A673 (cell line): ENCODE measurements at regions not wholly inside any gene's neighbourhood (a gene's known extent, or its start where the extent isn't known, plus 50 kb on each side); places are given as distances from the start of the nearest gene placed in this dataset.

Source experiments
- BruUV-seq: library from RNA; stranded (reverse); fragments of 400-500 nt; replicated peaks from 2 replicates; lab custom pipeline; 2021; lab: Mats Ljungman, UMichigan
- CTCF ChIA-PET: fragments of 300-600 bp; sonication (Branson Sonifier 250); formaldehyde crosslinking; loops from one replicate; lab custom pipeline; 2022; ENCODE audit warnings: antibody characterized with exemption; lab: Charles Lee
- POLR2A ChIA-PET: fragments of 300-600 bp; sonication (Branson Sonifier 250); formaldehyde crosslinking; loops from one replicate; lab custom pipeline; 2022; ENCODE audit warnings: antibody characterized with exemption; ENCODE audit not compliant: low non-redundant PET; lab: Charles Lee
- DNase-seq: peaks from one replicate; pipeline ENCODE4 v3.0.0-alpha.2; 2015; ENCODE audit warnings: low spot score
- H3K27ac ChIP-seq: fragments of 200-600 bp; sonication (generic); 2 replicates; pipeline ENCODE4 v1.5.1; 2016; ENCODE audit warnings: mixed run types, low read depth, mild to moderate bottlenecking, mixed read lengths, antibody characterized with exemption, low read length; ENCODE audit not compliant: poor library complexity, severe bottlenecking
- H3K27me3 ChIP-seq: fragments of 200-600 bp; sonication (generic); replicated peaks from 2 replicates; pipeline ENCODE4 v1.6.1; 2017; ENCODE audit warnings: mixed run types, low read depth, mild to moderate bottlenecking, mixed read lengths, antibody characterized with exemption, low read length; ENCODE audit not compliant: insufficient read depth, poor library complexity
- H3K36me3 ChIP-seq: fragments of 200-600 bp; sonication (generic); 2 replicates; pipeline ENCODE4 v1.6.1; 2016; ENCODE audit warnings: mixed run types, mild to moderate bottlenecking, mixed read lengths, antibody characterized with exemption, low read length; ENCODE audit not compliant: insufficient read depth, poor library complexity, severe bottlenecking
- H3K4me1 ChIP-seq: fragments of 200-600 bp; sonication (generic); 2 replicates; pipeline ENCODE4 v1.6.1; 2017; ENCODE audit warnings: mixed run types, mild to moderate bottlenecking, mixed read lengths, antibody characterized with exemption, low read length; ENCODE audit not compliant: insufficient read depth, poor library complexity, severe bottlenecking
- H3K4me3 ChIP-seq: fragments of 200-600 bp; sonication (generic); 2 replicates; pipeline ENCODE4 v1.5.1; 2016; ENCODE audit warnings: low read depth, mixed run types, mild to moderate bottlenecking, mixed read lengths, low read length; ENCODE audit not compliant: poor library complexity, severe bottlenecking
- H3K9me3 ChIP-seq: fragments of 200-600 bp; sonication (generic); 2 replicates; pipeline ENCODE4 v1.6.1; 2016; ENCODE audit warnings: mixed run types, low read depth, mild to moderate bottlenecking, mixed read lengths, antibody characterized with exemption, low read length; ENCODE audit not compliant: poor library complexity, severe bottlenecking
- EZH2 ChIP-seq: fragments of 200-600 bp; sonication (generic); IDR thresholded peaks from 2 replicates; pipeline ENCODE4 v1.6.1; 2017; ENCODE audit warnings: borderline replicate concordance, low read depth, mild to moderate bottlenecking, mixed read lengths, antibody characterized with exemption, low read length; ENCODE audit not compliant: poor library complexity, severe bottlenecking
- intact Hi-C: fragments of 100-400 bp; cut with micrococcal nuclease; formaldehyde crosslinking; loops from one replicate; pipeline ENCODE4 v1.10.0; 2022; ENCODE audit not compliant: unreplicated experiment
- TF ChIP-seq, protein P1 (sequence below): fragments of 300-800, 200-600 bp; sonication (generic); conservative IDR thresholded peaks from 2 replicates; pipeline ENCODE4 v1.5.1; 2017; ENCODE audit warnings: low read depth, mild to moderate bottlenecking, antibody characterized with exemption, low read length, moderate library complexity, mixed read lengths

DNA sequence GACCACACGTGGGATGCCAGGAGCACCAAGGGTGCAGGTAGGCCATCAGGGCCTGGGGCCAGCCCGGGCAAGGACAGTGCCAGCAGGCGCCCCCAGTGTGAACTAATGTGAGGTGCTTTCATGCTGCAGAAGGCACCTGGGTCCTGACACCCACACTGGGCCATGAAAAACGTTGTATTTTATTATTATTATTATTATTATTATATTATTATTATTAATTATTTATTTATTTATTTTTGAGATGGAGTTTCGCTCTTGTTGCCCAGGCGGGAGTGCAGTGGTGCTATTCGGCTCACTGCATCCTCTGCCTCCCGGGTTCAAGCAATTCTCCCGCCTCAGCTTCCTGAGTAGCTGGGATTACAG lies 1267.3 kb downstream of the BRD1 start:
- Histone ChIP-seq H3K4me1 (peaks cover 9% of the 10 kb centered on the region), H3K36me3 (no peaks in the 10 kb centered on the region), H3K9me3 (no peaks in the 10 kb centered on the region), H3K27me3 (no peaks in the 10 kb centered on the region), H3K4me3 (no peak overlapping the region), H3K27ac (no peak overlapping the region)
- CTCF ChIA-PET, result no interaction called here
- BruUV-seq, result no TSS peak
- TF ChIP-seq, protein P1, sequence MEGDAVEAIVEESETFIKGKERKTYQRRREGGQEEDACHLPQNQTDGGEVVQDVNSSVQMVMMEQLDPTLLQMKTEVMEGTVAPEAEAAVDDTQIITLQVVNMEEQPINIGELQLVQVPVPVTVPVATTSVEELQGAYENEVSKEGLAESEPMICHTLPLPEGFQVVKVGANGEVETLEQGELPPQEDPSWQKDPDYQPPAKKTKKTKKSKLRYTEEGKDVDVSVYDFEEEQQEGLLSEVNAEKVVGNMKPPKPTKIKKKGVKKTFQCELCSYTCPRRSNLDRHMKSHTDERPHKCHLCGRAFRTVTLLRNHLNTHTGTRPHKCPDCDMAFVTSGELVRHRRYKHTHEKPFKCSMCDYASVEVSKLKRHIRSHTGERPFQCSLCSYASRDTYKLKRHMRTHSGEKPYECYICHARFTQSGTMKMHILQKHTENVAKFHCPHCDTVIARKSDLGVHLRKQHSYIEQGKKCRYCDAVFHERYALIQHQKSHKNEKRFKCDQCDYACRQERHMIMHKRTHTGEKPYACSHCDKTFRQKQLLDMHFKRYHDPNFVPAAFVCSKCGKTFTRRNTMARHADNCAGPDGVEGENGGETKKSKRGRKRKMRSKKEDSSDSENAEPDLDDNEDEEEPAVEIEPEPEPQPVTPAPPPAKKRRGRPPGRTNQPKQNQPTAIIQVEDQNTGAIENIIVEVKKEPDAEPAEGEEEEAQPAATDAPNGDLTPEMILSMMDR, result no peak
- TF ChIP-seq EZH2, result no peak
- DNase-seq, result no peak
- intact Hi-C loops, result no loop called here
- POLR2A ChIA-PET, result no interaction called here

DNA sequence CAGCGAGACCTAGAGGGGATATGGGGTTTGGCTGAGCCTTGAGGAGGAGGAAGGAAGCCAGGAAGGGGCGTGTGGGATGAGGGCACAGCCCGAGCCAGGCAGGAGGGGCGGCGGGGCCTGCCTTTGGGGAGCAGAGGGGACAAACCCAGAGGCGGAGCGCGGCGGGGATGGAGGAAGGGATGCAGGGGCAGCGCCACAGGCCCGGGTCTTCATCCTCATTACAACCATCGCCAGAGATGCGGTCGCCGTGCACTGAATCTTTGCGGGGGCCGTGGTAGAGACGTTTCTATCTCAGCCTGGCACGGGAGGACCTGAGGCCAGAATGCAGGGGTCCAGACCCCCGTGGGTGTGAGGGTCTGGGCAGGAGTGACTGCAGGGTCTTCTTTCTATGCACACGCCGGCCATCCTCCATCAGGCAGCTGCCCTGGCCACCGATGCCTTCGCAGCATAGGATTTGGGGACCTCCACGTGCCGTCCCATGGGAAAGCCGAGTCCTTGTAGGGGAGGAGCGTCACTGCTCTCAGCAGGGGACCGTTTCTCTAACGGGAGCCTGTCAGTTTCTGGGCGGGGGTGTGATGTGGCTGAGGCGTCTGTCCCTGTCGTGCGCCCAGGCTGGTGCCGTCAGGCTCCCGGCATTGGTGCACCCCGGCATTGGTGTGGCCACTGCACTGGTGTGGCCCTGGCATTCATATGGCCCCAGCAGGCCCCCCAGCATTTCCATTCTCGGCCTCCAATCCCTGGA lies 1267.9 kb downstream of the BRD1 start:
- Histone ChIP-seq H3K4me1 (peaks cover 14% of the 10 kb centered on the region), H3K4me3 (no peak overlapping the region), H3K36me3 (no peaks in the 10 kb centered on the region), H3K27me3 (no peaks in the 10 kb centered on the region), H3K27ac (no peak overlapping the region), H3K9me3 (no peaks in the 10 kb centered on the region)
- ChIA-PET CTCF (no interaction called here), POLR2A (no interaction called here)
- intact Hi-C loops, result no loop called here
- DNase-seq, result no peak
- BruUV-seq, result no TSS peak
- TF ChIP-seq EZH2, result no peak
- TF ChIP-seq, protein P1, result no peak

DNA sequence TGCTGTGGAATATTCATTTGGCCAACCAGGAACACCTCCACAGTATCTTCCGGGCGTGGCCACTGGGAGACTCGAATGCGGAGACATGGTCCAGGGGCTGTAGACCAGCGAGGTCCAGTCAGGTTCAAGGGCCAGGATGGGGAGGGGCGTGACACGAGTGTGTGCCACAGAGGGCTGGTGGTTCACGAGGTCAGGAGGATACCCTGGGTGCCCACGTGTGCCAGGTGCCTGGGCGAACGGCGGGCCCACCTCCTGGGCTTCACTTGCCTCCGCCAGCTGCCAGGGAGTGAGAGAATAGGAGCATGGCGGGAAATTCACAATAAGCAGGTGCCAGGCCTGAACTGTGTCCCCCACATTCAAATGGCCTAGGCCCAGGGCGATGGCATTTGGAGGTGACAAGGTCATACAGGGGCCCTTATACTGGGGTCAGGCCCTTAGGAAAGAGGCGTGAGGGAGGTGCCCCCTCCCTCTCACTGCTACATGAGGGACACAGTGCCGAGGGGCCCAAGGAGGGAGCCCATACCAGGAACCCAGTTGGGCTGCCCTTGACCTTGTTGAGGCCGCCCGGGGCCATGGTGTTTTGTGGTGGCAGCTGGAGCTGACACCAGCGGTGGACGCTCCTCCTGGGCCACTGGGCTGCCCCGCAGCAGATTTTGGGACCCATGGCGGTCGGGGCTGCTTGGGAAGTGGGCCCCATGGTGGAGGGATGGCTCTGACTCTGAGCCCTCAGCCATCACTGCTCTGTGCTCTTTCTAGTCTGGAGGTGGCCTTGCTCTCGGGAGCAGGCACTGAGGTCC lies 1268.9 kb downstream of the BRD1 start:
- no TSS peak for BruUV-seq

More for the DNA sequence above, 1268.9 kb downstream of the BRD1 start:
- Histone ChIP-seq H3K4me3 (no peak overlapping the region), H3K4me1 (peaks cover 21% of the 10 kb centered on the region), H3K9me3 (no peaks in the 10 kb centered on the region), H3K36me3 (no peaks in the 10 kb centered on the region), H3K27ac (no peak overlapping the region), H3K27me3 (no peaks in the 10 kb centered on the region)
- no peak for DNase-seq
- CTCF ChIA-PET, result no interaction called here
- intact Hi-C loops, result no loop called here
- POLR2A ChIA-PET, result no interaction called here
- TF ChIP-seq, protein P1, result no peak
- no peak for TF ChIP-seq EZH2
